Body of pancreas (tissue), 4 donors: ENCODE measurements at regions not wholly inside any gene's neighbourhood (a gene's known extent, or its start where the extent isn't known, plus 50 kb on each side); places are given as distances from the start of the nearest gene placed in this dataset.

ENCODE experiments used
- CTCF ChIP-seq, 7 experiments: fragments of 450-650 bp in 4 of 7; fragments of 200-600 bp in 3 of 7; sonication (generic) in 3 of 7; IDR thresholded peaks; one replicate each; pipeline ENCODE4 v1.5.1; 2016 to 2019; ENCODE audit warnings: antibody characterized with exemption in 7 of 7
- POLR2A ChIP-seq, 3 donors: fragments of 450-650 bp; IDR thresholded peaks; one replicate each; pipeline ENCODE4 v1.6.1; 2016; ENCODE audit warnings: antibody characterized with exemption in 3 of 3, mild to moderate bottlenecking in 2 of 3

- TF ChIP-seq CTCF (IDR thresholded peaks at IDR 0.05) (no peak), POLR2A (IDR thresholded peaks at IDR 0.05) (no peak)
Measured at GRCh38 chr2:64860936-64861335, 128.3 kb upstream of the SLC1A4 start.
